ENCODE measurements at regions not wholly inside any gene's neighbourhood (a gene's known extent, or its start where the extent isn't known, plus 50 kb on each side); places are given as distances from the start of the nearest gene placed in this dataset.
A peak's percentile ranks its signal among the peaks of the same experiment; 100 is the strongest.

- DNase-seq (ENCODE audit: low read depth) = peak; percentile 81
These were observed 206.1 kb upstream of the CELF2 start for GRCh38 chr10:10811562-10811961.

GRCh38 chr10:10813656-10814055, 204.0 kb upstream of the CELF2 start:
- DNase-seq (ENCODE audit: low read depth) = no peak

- DNase-seq (ENCODE audit: low read depth) = no peak
These were observed 203.6 kb upstream of the CELF2 start for GRCh38 chr10:10814069-10814468.

- peak; percentile 77 for DNase-seq (ENCODE audit: low read depth)
These were observed 201.2 kb upstream of the CELF2 start for GRCh38 chr10:10816447-10816846.

GRCh38 chr10:10817609-10818008, 200.1 kb upstream of the CELF2 start:
- DNase-seq (ENCODE audit: low read depth) = no peak

GRCh38 chr10:10818082-10818481, 199.6 kb upstream of the CELF2 start:
- DNase-seq (ENCODE audit: low read depth) = peak; percentile 54

- no peak for DNase-seq (ENCODE audit: low read depth)
These were observed 198.3 kb upstream of the CELF2 start for GRCh38 chr10:10819206-10819856.

- DNase-seq (ENCODE audit: low read depth) = no peak
These were observed 195.7 kb upstream of the CELF2 start for GRCh38 chr10:10821926-10822325.

GRCh38 chr10:10824591-10825148, 193.0 kb upstream of the CELF2 start:
- DNase-seq (ENCODE audit: low read depth) = peak; percentile 97

- DNase-seq (ENCODE audit: low read depth) = peak; percentile 98
These were observed 191.5 kb upstream of the CELF2 start for GRCh38 chr10:10826125-10826524.

- DNase-seq (ENCODE audit: low read depth) = no peak
These were observed 189.0 kb upstream of the CELF2 start for GRCh38 chr10:10828623-10829022.

GRCh38 chr10:10829576-10829975, 188.1 kb upstream of the CELF2 start:
- no peak for DNase-seq (ENCODE audit: low read depth)

- DNase-seq (ENCODE audit: low read depth) = peak; percentile 93
These were observed 187.2 kb upstream of the CELF2 start for GRCh38 chr10:10830293-10830986.

GRCh38 chr10:10831085-10831484, 186.6 kb upstream of the CELF2 start:
- DNase-seq (ENCODE audit: low read depth) = peak; percentile 82

- DNase-seq (ENCODE audit: low read depth) = no peak
These were observed 183.7 kb upstream of the CELF2 start for GRCh38 chr10:10833955-10834354.

GRCh38 chr10:10844251-10844650, 173.4 kb upstream of the CELF2 start:
- no peak for DNase-seq (ENCODE audit: low read depth)

GRCh38 chr10:10845185-10845584, 172.5 kb upstream of the CELF2 start:
- DNase-seq (ENCODE audit: low read depth) = no peak

GRCh38 chr10:10845826-10846503, 171.7 kb upstream of the CELF2 start:
- no peak for DNase-seq (ENCODE audit: low read depth)

- no peak for DNase-seq (ENCODE audit: low read depth)
These were observed 171.2 kb upstream of the CELF2 start for GRCh38 chr10:10846504-10846900.

- no peak for DNase-seq (ENCODE audit: low read depth)
These were observed 170.3 kb upstream of the CELF2 start for GRCh38 chr10:10847387-10847786.

- no peak for DNase-seq (ENCODE audit: low read depth)
These were observed 169.1 kb upstream of the CELF2 start for GRCh38 chr10:10848488-10849111.

GRCh38 chr10:10849306-10849705, 168.4 kb upstream of the CELF2 start:
- DNase-seq (ENCODE audit: low read depth) = no peak
